ENCODE measurements at regions not wholly inside any gene's neighbourhood (a gene's known extent, or its start where the extent isn't known, plus 50 kb on each side); places are given as distances from the start of the nearest gene placed in this dataset.

GRCh38 chr4:60757986-60758680, 442.0 kb upstream of the ADGRL3 start:
- no peak for DNase-seq (ENCODE audit: low spot score in 2 of 2, unreplicated experiment in 2 of 2)
- peaks cover 63% of the 10 kb centered on the region for H3K9me3 Mint-ChIP-seq
- H3K4me3 Mint-ChIP-seq, result no peak overlapping the region
- no peak for TF ChIP-seq CTCF (IDR thresholded peaks at IDR 0.05; ENCODE audit: unreplicated experiment)
- H3K4me1 Mint-ChIP-seq, result peaks cover 10% of the 10 kb centered on the region
- peaks cover 19% of the 10 kb centered on the region for H3K36me3 Mint-ChIP-seq
- H3K27ac Mint-ChIP-seq, result peak overlapping the region; percentile 44
- no peaks in the 10 kb centered on the region for H3K27me3 Mint-ChIP-seq (ENCODE audit: low read depth)

GRCh38 chr4:60759518-60760245, 440.4 kb upstream of the ADGRL3 start:
- TF ChIP-seq CTCF (IDR thresholded peaks at IDR 0.05; ENCODE audit: unreplicated experiment), result peak; percentile 72
- no peaks in the 10 kb centered on the region for H3K27me3 Mint-ChIP-seq (ENCODE audit: low read depth)
- H3K36me3 Mint-ChIP-seq, result peaks cover 19% of the 10 kb centered on the region

GRCh38 chr4:60780874-60781273, 419.3 kb upstream of the ADGRL3 start:
- no peak overlapping the region for H3K27ac Mint-ChIP-seq
- no peaks in the 10 kb centered on the region for H3K36me3 Mint-ChIP-seq
- DNase-seq (ENCODE audit: low spot score in 2 of 2, unreplicated experiment in 2 of 2), result no peak
- no peaks in the 10 kb centered on the region for H3K9me3 Mint-ChIP-seq
- TF ChIP-seq CTCF (IDR thresholded peaks at IDR 0.05; ENCODE audit: unreplicated experiment), result no peak
- no peaks in the 10 kb centered on the region for H3K4me1 Mint-ChIP-seq
- no peaks in the 10 kb centered on the region for H3K27me3 Mint-ChIP-seq (ENCODE audit: low read depth)
- no peak overlapping the region for H3K4me3 Mint-ChIP-seq

More at GRCh38 chr4:60759518-60760245, 440.4 kb upstream of the ADGRL3 start:
- no peak for DNase-seq (ENCODE audit: low spot score in 2 of 2, unreplicated experiment in 2 of 2)
- Mint-ChIP-seq H3K27ac (no peak overlapping the region), H3K9me3 (peaks cover 59% of the 10 kb centered on the region), H3K4me3 (no peak overlapping the region), H3K4me1 (peaks cover 10% of the 10 kb centered on the region)

- no peak overlapping the region for H3K27ac Mint-ChIP-seq
- peaks cover 3% of the 10 kb centered on the region for H3K4me1 Mint-ChIP-seq
- TF ChIP-seq CTCF (IDR thresholded peaks at IDR 0.05; ENCODE audit: unreplicated experiment), result no peak
- no peaks in the 10 kb centered on the region for H3K36me3 Mint-ChIP-seq
- H3K9me3 Mint-ChIP-seq, result no peaks in the 10 kb centered on the region
- H3K27me3 Mint-ChIP-seq (ENCODE audit: low read depth), result no peaks in the 10 kb centered on the region
- DNase-seq (ENCODE audit: low spot score in 2 of 2, unreplicated experiment in 2 of 2), result no peak
- no peak overlapping the region for H3K4me3 Mint-ChIP-seq
Observed at GRCh38 chr4:60790608-60791007, 409.5 kb upstream of the ADGRL3 start.

- TF ChIP-seq CTCF (IDR thresholded peaks at IDR 0.05; ENCODE audit: unreplicated experiment), result no peak
- Mint-ChIP-seq H3K4me3 (no peak overlapping the region), H3K27me3 (ENCODE audit: low read depth) (no peaks in the 10 kb centered on the region), H3K4me1 (peaks cover 1% of the 10 kb centered on the region), H3K9me3 (peaks cover 4% of the 10 kb centered on the region), H3K36me3 (no peaks in the 10 kb centered on the region), H3K27ac (no peak overlapping the region)
- no peak for DNase-seq (ENCODE audit: low spot score in 2 of 2, unreplicated experiment in 2 of 2)
Observed at GRCh38 chr4:60794372-60794771, 405.8 kb upstream of the ADGRL3 start.

All from mesothelial cell of epicardium (in vitro differentiated cells).